ENCODE measurements at regions not wholly inside any gene's neighbourhood (a gene's known extent, or its start where the extent isn't known, plus 50 kb on each side); places are given as distances from the start of the nearest gene placed in this dataset.
"Not testable (repeated sequence)": the region's sequence is repeated elsewhere in the genome, so short reads cannot be mapped to it uniquely, and the experiment has no call there.

- H3K9ac ChIP-seq (ENCODE audit: low read length in 3 of 3): no peak overlapping the region
- no peaks in the 10 kb centered on the region for H3K36me3 ChIP-seq (ENCODE audit: control insufficient read depth in 2 of 3, insufficient read depth in 3 of 3, low read length in 3 of 3)
- peaks cover 0 to 4% (median 2%) of the 10 kb centered on the region in 3 donors for H3K4me1 ChIP-seq (ENCODE audit: control insufficient read depth in 2 of 3, insufficient read depth in 2 of 3, low read depth in 1 of 3, low read length in 3 of 3)
- TF ChIP-seq, protein P1, sequence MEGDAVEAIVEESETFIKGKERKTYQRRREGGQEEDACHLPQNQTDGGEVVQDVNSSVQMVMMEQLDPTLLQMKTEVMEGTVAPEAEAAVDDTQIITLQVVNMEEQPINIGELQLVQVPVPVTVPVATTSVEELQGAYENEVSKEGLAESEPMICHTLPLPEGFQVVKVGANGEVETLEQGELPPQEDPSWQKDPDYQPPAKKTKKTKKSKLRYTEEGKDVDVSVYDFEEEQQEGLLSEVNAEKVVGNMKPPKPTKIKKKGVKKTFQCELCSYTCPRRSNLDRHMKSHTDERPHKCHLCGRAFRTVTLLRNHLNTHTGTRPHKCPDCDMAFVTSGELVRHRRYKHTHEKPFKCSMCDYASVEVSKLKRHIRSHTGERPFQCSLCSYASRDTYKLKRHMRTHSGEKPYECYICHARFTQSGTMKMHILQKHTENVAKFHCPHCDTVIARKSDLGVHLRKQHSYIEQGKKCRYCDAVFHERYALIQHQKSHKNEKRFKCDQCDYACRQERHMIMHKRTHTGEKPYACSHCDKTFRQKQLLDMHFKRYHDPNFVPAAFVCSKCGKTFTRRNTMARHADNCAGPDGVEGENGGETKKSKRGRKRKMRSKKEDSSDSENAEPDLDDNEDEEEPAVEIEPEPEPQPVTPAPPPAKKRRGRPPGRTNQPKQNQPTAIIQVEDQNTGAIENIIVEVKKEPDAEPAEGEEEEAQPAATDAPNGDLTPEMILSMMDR (IDR thresholded peaks at IDR 0.05; ENCODE audit: borderline replicate concordance, extremely low read depth, insufficient read depth): no peak
- H3K4me3 ChIP-seq (ENCODE audit: low read length in 3 of 3): no peak overlapping the region
- no peak for FAIRE-seq
- H3K27me3 ChIP-seq (ENCODE audit: control insufficient read depth, insufficient read depth, low read length): no peaks in the 10 kb centered on the region
- no peak for DNase-seq
- intact Hi-C loops (cut with DNase I): no loop called here
- H3K27ac ChIP-seq (ENCODE audit: low read depth in 2 of 2, low read length in 2 of 2): no peak overlapping the region
- no peaks in the 10 kb centered on the region for H3K9me3 ChIP-seq (ENCODE audit: control insufficient read depth in 2 of 3, insufficient read depth in 1 of 3, low read length in 3 of 3)
Measured at GRCh38 chr16:86736502-86736901, 158.2 kb downstream of the FOXL1 start.

DNA sequence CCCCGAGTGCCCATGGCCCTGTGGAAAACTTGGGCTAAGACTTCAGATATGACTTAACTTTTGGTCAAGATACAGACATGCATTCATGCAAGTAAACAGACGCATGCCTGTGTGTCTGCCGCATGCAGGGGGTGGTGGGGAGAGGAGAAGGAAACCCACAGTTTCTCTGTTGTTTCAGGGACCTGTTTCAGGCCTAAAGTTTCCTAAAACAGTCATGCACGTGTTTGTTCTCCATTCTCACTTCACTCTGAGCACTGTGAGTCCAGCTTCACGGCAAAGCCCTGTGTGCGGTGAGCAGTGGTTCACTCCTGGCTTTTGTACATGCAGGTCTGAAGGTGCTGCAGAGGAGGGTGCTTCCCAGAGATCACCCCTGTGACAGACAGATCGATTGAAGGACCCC, 158.7 kb downstream of the FOXL1 start:
- Histone ChIP-seq H3K4me1 (ENCODE audit: control insufficient read depth in 2 of 3, insufficient read depth in 2 of 3, low read depth in 1 of 3, low read length in 3 of 3) (peaks cover 0 to 5% (median 4%) of the 10 kb centered on the region in 3 donors), H3K27ac (ENCODE audit: low read depth in 2 of 2, low read length in 2 of 2) (no peak overlapping the region), H3K4me3 (ENCODE audit: low read length in 3 of 3) (no peak overlapping the region), H3K27me3 (ENCODE audit: control insufficient read depth, insufficient read depth, low read length) (no peaks in the 10 kb centered on the region), H3K36me3 (ENCODE audit: control insufficient read depth in 2 of 3, insufficient read depth in 3 of 3, low read length in 3 of 3) (no peaks in the 10 kb centered on the region), H3K9me3 (ENCODE audit: control insufficient read depth in 2 of 3, insufficient read depth in 1 of 3, low read length in 3 of 3) (no peaks in the 10 kb centered on the region), H3K9ac (ENCODE audit: low read length in 3 of 3) (no peak overlapping the region)
- DNase-seq (no peak), FAIRE-seq (no peak)
- intact Hi-C loops (cut with DNase I): no loop called here
- TF ChIP-seq, protein P1 (IDR thresholded peaks at IDR 0.05; ENCODE audit: borderline replicate concordance, extremely low read depth, insufficient read depth): no peak

DNA sequence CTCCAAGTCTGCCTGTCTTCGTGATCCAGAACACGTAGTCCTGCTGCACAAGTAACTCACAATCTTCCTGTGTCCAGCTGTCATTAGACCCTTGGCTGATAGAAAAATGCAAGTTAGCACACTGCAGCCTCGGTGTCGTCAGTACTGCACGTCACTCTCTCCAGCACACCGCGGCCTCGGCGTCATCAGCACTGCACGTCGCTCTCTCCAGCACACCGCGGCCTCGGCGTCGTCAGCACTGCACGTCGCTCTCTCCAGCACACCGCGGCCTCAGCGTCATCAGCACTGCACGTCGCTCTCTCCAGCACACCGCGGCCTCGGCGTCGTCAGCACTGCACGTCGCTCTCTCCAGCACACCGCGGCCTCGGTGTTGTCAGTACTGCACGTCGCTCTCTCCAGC, 160.0 kb downstream of the FOXL1 start:
- H3K27ac ChIP-seq (ENCODE audit: low read depth in 2 of 2, low read length in 2 of 2); DNase-seq; intact Hi-C loops (cut with DNase I); FAIRE-seq; H3K9ac ChIP-seq (ENCODE audit: low read length in 3 of 3); H3K4me3 ChIP-seq (ENCODE audit: low read length in 3 of 3); H3K4me1 ChIP-seq (ENCODE audit: control insufficient read depth in 2 of 3, insufficient read depth in 2 of 3, low read depth in 1 of 3, low read length in 3 of 3); H3K9me3 ChIP-seq (ENCODE audit: control insufficient read depth in 2 of 3, insufficient read depth in 1 of 3, low read length in 3 of 3); H3K27me3 ChIP-seq (ENCODE audit: control insufficient read depth, insufficient read depth, low read length); H3K36me3 ChIP-seq (ENCODE audit: control insufficient read depth in 2 of 3, insufficient read depth in 3 of 3, low read length in 3 of 3): not testable (repeated sequence)

DNA sequence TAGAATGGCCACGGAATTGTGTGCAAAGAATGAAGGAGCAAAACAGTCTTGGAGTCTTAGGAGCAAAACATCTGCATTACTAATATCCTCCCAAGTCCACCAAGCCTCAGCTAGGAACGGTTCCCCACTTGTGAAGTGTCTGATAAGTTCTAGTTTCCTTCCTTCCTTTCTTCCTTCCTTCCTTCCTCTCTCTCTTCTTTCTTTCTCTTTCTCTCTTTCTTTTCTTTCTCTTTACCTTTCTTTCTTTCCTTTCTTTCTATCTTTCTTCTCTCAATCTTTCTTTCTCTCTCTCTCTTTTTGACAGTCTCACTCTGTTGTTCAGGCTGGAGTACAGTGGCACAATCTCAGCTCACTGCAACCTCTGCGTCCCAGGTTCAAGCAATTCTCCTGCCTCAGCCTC, 160.8 kb downstream of the FOXL1 start:
- Histone ChIP-seq H3K27me3 (ENCODE audit: control insufficient read depth, insufficient read depth, low read length) (no peaks in the 10 kb centered on the region), H3K9me3 (ENCODE audit: control insufficient read depth in 2 of 3, insufficient read depth in 1 of 3, low read length in 3 of 3) (no peaks in the 10 kb centered on the region), H3K4me3 (ENCODE audit: low read length in 3 of 3) (no peak overlapping the region), H3K4me1 (ENCODE audit: control insufficient read depth in 2 of 3, insufficient read depth in 2 of 3, low read depth in 1 of 3, low read length in 3 of 3) (peaks cover 0 to 5% (median 4%) of the 10 kb centered on the region in 3 donors), H3K36me3 (ENCODE audit: control insufficient read depth in 2 of 3, insufficient read depth in 3 of 3, low read length in 3 of 3) (no peaks in the 10 kb centered on the region), H3K27ac (ENCODE audit: low read depth in 2 of 2, low read length in 2 of 2) (no peak overlapping the region), H3K9ac (ENCODE audit: low read length in 3 of 3) (no peak overlapping the region)
- no peak for FAIRE-seq
- TF ChIP-seq, protein P1 (IDR thresholded peaks at IDR 0.05; ENCODE audit: borderline replicate concordance, extremely low read depth, insufficient read depth): no peak
- DNase-seq: no peak
- intact Hi-C loops (cut with DNase I): no loop called here

Measured in kidney (tissue), 13 donors.